HG02588 (cell line): ENCODE measurements at regions not wholly inside any gene's neighbourhood (a gene's known extent, or its start where the extent isn't known, plus 50 kb on each side); places are given as distances from the start of the nearest gene placed in this dataset.
A peak's percentile ranks its signal among the peaks of the same experiment; 100 is the strongest.
"Not testable (repeated sequence)": the region's sequence is repeated elsewhere in the genome, so short reads cannot be mapped to it uniquely, and the experiment has no call there.

ENCODE experiments used
- ATAC-seq: cut with Tn5 transposase; IDR thresholded peaks from one replicate; pipeline ENCODE4 v1.9.1; 2021; ENCODE audit warnings: mild to moderate bottlenecking, moderate library complexity; ENCODE audit not compliant: unreplicated experiment

DNA sequence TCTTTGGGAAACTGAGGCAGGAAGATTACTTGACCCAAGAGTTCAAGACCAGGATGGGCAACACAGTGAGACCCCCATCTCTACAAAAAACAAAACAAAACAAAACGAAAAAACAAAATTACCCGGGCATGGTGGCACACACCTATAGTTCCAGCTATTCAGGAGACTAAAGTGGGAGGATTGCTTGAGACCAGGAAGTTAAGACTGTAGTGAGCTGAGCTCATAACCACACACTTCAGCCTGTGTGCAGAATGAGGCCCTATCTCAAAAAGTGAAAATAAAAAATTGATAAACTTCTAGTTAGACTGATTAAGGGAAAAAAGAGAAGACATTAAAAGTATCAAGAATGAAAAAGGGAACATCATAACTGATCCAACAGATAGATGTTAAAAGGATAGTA lies 154.0 kb downstream of the RHOU start:
- ATAC-seq, result no peak

DNA sequence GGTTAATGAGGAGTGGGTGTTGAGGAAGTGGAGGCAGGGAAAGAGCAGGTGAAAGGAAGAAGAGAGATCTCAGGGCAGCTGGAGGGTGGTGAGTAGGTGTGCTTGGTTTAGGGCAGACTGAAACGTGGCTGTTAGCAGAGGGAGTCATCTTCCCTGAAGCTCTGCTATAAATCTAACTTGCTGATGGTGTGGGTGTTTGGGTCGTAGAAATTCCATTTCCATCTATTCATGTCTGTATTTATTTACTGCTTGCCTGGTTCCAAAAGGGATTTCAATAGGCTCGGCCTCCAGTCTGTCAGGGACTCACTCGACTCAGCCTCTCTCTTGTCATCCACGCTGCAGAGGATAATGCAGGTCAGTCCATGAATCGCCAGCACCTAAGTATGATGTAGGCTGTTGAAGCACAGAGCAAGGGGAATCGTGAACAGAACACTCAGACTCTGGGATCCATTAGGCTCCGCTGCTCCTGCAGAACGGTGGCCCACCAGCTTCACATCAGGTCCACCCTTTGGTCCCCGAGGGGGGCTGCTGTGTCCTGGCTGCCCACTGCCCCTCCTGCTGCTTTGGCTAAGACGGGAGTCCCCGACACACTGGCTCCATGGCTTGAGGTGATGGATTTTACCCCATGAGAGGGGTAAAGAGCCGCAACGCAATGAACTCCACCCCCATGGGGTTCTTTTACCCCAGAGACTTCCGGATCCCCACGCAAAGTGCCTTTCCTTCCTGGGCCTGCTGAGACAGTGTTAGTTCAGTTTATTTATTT lies 156.2 kb downstream of the RHOU start:
- ATAC-seq, result no peak

DNA sequence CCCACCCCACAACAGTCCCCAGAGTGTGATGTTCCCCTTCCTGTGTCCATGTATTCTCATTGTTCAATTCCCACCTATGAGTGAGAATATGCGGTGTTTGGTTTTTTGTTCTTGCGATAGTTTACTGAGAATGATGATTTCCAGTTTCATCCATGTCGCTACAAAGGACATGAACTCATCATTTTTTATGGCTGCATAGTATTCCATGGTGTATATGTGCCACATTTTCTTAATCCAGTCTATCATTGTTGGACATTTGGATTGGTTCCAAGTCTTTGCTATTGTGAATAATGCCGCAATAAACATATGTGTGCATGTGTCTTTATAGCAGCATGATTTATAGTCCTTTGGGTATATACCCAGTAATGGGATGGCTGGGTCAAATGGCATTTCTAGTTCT lies 156.9 kb downstream of the RHOU start:
- ATAC-seq, result not testable (repeated sequence)

DNA sequence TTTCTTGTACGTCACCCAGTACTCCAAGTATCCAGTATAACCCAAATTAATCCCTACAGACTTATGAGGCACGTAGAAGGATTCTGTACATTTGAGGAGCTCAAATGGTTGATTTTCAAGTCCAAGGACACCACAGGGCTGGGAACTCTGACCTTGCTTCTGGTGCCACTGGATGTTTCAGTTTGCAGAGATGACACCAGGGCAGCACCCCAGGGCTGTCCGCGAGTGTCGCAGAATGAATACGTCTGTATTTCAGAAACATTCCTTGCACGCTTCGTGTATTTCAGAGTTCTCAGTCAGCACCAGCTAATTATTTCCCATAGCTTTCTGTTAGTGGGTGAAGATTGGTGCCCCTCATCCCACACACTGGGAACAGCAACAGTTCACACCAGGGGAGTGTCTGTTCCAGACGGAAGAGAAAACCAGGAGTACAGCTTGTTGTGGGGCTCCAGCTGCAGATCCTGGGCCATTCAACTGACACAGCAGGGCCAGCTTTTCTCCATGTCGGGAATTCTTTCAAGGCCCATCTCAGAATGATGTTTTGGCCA lies 159.2 kb downstream of the RHOU start:
- no peak for ATAC-seq

DNA sequence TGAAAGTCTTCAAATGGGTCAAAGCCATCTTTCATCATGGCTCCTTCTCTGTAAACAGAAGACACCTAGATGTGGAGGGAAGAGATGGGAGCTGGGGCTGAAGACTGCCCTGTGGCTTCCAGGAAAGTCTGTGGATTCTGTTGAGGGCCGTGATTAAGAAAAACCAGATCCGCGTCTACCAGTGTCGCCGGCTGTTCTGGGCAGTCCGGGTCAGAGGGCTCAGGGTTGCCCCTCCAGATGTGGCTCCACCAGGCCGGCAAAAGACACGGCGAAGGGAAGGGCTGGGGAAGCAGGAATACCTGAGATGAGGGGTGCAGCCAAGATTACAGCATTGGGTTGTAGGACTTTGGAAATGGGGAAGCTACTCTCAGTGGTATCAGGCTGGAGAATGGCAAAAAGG lies 162.6 kb downstream of the RHOU start:
- ATAC-seq, result no peak

DNA sequence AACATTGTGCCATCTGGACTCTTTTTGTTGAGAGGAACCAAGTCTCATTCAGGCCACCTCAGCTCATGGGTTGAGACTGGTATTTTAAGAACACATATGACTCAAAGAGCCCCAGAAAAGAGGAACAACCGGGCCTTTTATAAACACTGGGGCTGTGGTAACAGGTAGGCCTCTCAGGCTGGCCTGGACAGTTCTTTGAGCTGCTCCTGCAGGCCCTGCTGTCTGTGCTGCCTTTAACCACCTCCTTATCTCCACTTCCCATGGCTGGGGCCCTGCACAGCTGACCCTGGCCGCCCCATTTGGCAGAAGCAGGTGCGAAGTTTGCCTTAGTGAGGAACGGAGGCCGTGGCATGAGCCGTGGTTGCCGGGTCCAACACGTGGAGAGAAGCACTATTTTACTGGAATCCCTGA lies 163.3 kb downstream of the RHOU start:
- ATAC-seq, result peak; percentile 84

DNA sequence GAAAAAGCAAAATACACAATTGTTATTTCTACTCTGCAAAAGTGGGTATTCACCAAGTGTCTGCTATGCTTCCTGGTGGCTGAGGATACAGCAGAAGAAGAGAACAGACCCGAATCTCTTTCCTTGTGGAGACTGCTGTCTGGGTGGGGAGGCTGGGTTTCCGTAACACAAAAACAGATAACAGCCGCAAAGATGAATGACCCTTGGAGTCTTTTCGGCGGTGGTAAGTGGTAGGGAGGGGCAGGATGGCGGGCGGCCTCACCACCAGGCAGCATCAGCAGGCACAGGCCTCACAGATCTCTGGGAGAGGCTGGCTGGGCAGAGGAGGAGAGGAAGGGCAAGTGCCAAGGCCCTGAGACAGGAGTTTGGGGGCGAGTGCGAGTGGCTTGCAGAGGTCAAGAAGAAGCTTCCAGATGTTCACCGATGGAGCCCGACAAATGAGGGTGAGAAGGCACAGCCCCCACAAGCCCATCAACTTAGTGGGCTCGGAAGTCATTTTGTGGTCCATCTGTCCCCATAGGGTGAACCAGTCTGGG lies 164.2 kb downstream of the RHOU start:
- no peak for ATAC-seq

DNA sequence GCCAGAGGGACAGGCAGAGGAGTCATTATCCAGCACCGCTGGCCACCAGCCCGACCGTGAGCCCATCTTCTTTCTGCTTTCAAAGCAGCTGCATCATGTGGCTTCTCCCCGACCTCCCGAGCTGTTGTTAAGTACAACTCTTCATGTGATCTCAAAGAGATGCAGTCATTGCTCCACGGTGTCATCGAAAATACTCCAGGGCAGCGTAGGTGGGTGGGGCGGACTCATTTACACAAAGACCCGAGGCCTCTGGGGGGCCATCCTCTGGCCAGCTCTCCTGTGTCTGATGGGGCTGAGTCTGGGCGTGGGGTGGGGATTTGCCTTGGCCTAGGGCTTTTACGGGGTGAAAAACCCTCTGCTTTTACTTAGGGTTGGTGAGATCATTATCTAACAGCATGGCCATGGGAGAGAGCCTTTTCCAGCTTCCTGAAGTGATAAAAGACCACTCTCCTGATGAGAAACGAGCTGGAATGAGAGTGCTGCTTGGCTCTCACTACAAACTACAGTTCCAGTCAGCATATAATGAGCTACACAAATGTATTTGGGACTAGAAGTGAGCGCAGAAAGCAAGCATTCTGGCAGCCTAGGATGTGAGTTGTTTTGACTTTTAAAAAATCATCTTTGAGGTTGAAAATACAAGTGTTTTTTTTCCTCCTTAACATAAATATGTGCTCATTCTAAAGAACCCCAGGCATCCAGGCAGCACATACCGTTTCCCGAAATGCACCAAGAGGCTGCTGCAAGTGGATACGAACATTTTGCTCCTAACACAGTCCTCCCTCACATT lies 165.0 kb downstream of the RHOU start:
- no peak for ATAC-seq

DNA sequence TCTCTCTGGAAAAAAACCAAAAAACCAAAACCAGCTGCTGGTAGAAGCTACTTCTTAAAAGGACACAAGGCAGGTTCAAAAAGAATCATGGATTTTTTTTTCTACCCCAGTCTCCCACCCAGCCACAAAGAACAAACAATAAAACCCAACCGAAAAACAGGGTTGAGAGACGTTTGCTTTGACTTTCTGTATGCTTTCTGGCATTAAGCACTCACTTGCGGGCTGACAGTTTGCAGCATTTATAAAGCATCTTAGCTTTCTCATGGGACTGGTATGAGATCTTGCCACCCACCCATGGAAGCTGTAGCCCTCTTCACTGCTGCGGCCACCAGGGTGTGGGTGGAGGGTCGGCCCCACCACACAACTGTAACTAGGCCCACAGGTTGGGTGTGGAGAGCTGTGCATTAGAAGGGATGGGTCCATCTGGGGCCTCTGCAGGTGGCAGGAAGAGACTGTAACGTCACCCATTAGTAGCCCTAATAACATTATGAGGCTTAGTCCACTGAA lies 165.7 kb downstream of the RHOU start:
- ATAC-seq, result no peak

DNA sequence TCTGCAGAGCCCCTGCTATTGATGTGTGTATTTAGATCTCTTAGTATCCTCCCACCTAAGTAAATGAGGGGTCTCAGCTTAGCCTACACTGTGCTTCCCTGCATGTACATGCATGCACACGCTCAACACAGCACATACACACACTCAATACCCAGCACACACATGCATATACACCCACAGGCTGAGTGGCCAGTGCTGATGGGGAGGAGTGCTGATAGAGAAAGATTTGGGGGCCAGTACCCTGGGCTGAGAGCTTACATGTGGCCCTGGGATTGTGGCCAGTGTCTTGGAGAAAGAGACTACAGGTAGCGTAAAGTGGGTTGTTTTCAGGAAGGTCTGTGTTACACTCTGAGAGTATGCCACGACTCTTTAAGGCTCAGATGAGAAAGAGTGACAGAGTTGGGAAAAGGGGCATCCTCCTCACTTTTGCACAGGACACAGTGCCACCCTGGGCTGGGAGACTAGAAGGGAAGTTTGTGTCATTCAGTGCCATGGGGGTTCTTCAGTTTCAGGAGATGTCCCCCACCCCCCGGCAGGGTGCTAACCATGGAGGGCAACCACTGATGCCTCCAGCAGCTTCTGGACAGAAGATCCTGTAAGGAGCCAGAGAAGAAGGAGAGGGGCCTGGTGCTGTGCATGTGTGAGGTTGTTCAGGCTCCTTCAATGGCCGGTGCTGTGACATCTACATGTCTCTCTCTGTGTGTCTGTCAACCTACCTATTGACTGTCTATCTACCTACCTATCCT lies 166.8 kb downstream of the RHOU start:
- ATAC-seq, result no peak

DNA sequence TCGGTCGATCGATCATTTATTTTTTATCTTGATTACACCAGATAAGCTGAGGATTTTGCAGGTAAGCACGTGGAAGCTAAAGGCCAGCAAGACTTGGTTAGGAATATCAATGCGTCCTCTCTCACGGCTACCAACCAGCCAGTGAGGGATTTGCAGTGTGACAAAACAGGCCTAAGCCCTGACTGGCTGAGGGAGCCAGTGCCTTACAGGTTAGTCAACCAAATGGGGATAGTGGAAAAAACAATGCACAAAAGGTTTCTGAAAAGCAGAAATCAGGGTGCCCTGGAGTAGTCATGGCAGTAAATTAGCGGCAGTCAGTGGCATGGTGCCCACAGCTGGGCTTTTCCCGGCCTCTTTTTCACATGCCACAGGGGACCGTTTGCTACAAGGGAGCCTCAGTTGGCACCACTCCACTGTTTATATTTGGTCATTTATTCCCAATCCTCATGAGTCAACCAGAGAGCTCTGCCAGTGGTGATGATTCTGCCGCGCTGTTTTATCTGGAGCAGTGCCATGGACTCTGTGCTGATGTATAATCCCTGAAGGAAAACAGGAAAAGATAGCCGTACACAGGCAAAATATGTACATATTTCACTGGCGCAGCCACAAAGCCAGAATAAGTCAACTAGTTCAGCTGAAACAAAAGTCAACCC lies 167.6 kb downstream of the RHOU start:
- ATAC-seq, result no peak

DNA sequence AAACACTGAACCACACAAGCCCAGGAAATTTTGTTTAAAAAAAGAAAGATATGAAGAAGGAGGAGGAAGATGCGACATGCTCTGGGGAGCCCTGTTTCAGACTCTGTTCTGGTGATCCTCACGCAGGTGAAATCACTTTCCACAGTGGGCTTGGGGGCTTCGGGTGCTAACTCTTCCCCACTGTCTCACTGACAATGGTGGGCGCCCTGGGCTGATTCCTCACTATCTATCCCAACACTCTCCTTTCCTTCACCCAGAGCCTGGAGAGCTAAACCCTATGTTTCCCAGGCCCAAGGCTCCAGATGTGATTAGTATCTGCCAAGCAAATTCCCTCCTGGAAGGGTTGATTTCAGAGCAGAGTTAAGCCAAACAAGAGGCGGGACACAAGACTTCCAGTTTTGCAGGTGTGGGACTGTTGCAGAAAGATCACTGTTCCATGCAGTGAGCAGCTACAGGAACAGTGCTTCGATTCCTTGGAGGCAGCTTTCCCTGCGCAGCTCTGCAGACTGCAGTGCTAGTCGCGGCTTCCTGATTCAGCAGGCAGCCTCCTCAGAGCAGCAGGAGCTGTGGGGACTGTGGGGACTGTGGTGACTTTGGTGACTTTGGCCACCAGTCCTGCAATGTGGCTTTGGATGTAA lies 168.3 kb downstream of the RHOU start:
- ATAC-seq, result no peak

DNA sequence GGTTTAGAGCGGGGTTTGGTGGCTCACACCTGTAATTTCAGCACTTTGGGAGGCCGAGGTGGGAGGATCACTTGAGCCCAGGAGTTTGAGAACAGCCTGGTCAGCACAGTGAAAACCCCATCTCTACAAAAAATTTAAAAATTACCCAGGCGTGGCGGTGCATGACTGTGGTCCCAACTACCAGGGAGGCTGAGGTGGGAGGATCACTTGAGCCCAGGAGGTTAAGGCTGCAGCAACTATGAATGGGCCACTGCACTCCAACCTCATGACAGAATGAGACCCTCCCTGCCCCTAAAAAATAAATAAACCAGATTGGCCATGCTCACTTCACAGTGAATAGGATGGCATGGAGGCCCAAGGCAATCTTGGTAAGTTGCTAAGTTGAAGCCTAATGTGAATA lies 168.9 kb downstream of the RHOU start:
- no peak for ATAC-seq

DNA sequence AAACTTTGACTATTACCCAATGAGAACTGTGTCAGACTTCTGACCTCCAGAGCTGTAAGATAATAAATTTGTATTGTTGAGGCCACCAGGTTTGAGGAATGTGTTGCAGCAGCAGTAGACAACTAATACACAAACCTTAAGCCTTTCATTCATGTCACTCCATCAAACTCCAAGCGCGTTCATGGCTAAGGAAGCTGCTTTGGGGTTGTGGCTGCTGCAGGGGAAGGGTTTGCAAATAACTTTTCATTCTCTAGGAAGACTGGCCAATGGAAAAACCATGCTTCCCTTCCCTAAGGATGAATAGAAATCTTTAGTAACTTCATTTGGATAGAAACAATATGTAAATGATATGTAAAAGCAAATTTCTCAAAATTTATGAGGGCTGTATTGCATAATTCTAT lies 170.4 kb downstream of the RHOU start:
- no peak for ATAC-seq

DNA sequence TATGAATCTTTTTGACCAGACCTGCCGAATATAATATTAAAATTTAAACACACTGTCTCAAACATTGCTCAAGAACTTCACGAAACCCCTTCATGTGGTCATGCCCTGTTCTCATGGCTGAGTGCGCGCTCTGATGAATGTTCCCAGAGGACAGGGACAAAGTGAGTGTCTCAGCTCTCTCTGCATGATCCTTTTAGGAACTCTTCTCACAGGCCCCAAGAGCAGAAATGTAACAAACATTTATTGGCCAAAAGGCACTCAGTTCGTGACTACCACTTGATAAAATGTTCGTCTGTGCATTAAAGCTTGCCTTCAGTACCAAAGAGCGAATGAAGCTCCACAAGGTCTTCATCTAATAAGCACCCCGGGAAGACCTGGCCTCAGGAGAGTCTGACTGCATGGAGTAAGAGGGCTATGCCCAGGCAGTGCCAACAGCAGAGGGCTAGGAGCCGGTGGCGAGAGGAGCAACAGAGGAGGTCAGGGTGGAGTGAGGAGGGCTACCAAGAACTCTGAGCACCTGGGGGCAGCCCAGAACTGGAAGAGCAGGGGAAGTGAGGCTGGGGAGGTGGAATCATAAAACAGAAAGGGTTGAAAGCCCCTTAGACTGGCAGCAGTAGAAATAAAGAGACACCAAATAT lies 171.1 kb downstream of the RHOU start:
- ATAC-seq, result no peak

DNA sequence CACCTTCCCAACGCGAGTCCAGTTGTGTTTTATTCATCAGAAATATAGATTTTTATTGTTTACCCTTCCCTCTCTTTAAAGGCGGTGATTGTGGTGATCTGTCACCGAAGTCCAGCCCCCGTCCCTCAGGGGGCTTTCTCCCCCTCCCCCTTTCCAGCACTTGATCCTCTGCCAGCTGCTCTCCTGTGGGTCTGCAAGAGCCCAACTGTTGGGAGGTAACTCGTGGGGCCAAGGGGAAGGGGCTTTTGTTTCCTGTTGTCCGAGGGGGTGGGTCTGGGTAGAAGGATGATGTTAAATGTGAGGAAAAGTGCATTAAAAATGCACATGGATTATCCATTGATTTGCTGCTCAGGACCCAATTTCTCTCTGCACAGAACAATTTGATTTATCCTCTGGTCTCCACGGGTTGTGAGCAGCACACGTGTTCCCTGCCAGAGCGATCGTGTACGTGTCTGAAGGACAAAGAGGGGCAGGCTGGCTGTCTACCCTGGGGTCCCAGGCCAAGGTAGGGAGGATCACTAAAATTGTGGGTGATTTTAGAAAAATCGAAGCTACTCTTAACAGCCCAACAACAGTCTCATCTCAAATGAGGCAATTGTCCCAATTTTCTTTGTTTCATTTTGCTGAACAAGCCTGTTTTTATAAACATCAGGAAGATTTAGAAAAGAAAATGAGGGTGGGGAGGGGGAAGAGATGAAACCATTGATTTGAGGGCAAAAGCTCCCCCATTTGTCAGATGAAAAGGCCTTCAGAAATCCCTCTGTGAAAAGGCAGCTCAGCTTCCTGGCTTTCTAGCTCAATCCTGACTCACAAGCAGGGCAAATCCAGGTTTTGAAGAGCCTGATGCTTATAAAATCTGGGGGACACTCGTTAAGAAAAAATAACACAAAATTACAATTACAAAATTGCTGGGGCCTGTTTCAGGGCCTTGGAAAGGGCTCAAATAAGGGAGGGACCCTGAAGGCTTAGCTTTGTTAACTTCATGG lies 176.2 kb downstream of the RHOU start:
- no peak for ATAC-seq

DNA sequence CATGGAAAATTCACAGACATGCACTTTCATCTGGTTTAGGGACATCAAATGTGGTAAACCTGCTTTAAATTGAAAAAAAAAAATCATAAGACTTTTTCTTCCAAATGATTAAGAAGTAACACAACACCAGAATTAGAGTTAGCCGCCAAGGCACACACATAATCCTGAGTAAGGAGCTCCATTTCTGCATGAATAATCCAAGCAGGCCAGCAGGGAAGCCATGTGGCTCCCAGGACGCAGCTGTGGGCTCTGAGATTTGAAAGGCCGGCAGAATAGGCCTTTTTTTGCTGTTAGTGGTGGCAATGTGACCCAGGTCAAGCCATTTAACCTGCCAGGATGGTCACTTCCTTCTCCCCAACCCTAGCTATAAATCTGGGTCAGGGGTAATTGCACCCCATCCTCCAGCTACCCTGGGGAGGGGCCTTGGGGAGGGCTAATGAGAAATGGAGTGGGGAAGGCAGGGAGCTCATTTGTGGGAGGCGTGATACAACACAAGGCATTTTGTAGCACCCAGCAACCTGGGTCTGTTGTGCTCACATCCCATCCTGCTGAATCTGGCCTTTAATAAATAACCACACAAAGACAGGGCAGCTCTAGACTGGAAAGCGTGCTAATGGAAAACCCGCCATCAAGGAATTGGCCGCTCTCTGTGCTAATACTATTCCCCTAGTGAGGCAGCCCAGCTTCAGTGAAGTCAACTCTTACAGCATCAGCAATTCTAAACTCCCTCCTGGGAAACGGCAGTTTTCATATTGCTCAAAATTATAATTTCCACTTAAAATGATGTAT lies 178.5 kb downstream of the RHOU start:
- no peak for ATAC-seq

DNA sequence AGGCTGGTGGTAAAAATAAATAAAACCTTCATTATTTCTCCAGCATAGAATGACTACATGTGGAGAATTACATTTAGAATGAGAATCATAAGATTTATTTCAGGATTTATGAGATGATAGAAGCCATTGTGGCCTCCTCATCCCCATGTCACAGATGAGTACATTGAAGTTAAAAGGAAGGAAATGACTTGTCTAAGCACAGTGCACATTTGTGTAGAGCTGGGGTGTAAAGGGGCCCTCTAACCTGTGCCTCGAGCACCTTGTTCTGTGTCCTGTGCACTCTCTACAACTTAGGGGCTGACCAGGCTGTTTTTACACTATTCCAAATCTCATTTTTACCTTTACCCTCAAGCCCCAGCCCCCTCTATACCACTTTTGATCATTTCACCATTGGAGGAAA lies 179.4 kb downstream of the RHOU start:
- no peak for ATAC-seq
